Adrenal gland (tissue), 5 donors: ENCODE measurements at regions not wholly inside any gene's neighbourhood (a gene's known extent, or its start where the extent isn't known, plus 50 kb on each side); places are given as distances from the start of the nearest gene placed in this dataset.

Experiments
- CTCF ChIP-seq, 6 experiments: fragments of 450-650 bp in 4 of 6; fragments of 200-600 bp in 2 of 6; sonication (generic) in 1 of 6; IDR thresholded peaks; 1 replicate in 5 of 6; 2 replicates in 1 of 6; pipeline versions ENCODE4 v1.5.1 to v1.8.0; 2016 to 2021; ENCODE audit warnings: antibody characterized with exemption in 6 of 6, mild to moderate bottlenecking in 2 of 6, moderate library complexity in 1 of 6
- POLR2A ChIP-seq, 2 donors: fragments of 450-650 bp; IDR thresholded peaks; one replicate each; pipeline ENCODE4 v1.6.1; 2017; ENCODE audit warnings: antibody characterized with exemption in 2 of 2, mild to moderate bottlenecking in 2 of 2, moderate library complexity in 1 of 2
- donor health status: DM: no; HTN: no; CAD: no.

- TF ChIP-seq CTCF (IDR thresholded peaks at IDR 0.05) (no peak), POLR2A (IDR thresholded peaks at IDR 0.05) (no peak)
These were observed 96.3 kb downstream of the EOMES start for GRCh38 chr3:27625864-27626263.
